Calu3 (cell line): ENCODE measurements at regions not wholly inside any gene's neighbourhood (a gene's known extent, or its start where the extent isn't known, plus 50 kb on each side); places are given as distances from the start of the nearest gene placed in this dataset.

Experiments
- BruUV-seq: library from RNA; stranded (reverse); fragments of 400-500 nt; replicated peaks from 2 replicates; lab custom pipeline; 2021; lab: Mats Ljungman, UMichigan
- CTCF ChIA-PET: fragments of 300-600 bp; sonication (Branson Sonifier 250); formaldehyde crosslinking; loops from one replicate; lab custom pipeline; 2022; ENCODE audit warnings: antibody characterized with exemption; lab: Charles Lee
- DNase-seq: peaks from one replicate; pipeline ENCODE4 v3.0.0; 2022
- H3K27ac Mint-ChIP-seq: one replicate; pipeline ENCODE4 v1.8.0; 2022; ENCODE audit warnings: mixed read lengths; ENCODE audit not compliant: unreplicated experiment
- H3K27me3 Mint-ChIP-seq: one replicate; pipeline ENCODE4 v1.8.0; 2022; ENCODE audit warnings: mixed read lengths; ENCODE audit not compliant: unreplicated experiment
- H3K36me3 Mint-ChIP-seq: one replicate; pipeline ENCODE4 v1.8.0; 2022; ENCODE audit warnings: mild to moderate bottlenecking, moderate library complexity, mixed read lengths; ENCODE audit not compliant: insufficient read depth, unreplicated experiment
- H3K4me1 Mint-ChIP-seq: one replicate; pipeline ENCODE4 v1.8.0; 2022; ENCODE audit warnings: mild to moderate bottlenecking, low read depth, mixed read lengths; ENCODE audit not compliant: unreplicated experiment
- H3K4me3 Mint-ChIP-seq: one replicate; pipeline ENCODE4 v1.8.0; 2022; ENCODE audit warnings: mild to moderate bottlenecking, low read depth, moderate library complexity, mixed read lengths; ENCODE audit not compliant: unreplicated experiment
- H3K9me3 Mint-ChIP-seq: one replicate; pipeline ENCODE4 v1.8.0; 2022; ENCODE audit warnings: low read depth, mixed read lengths; ENCODE audit not compliant: unreplicated experiment
- CTCF ChIP-seq: fragments of 200-600 bp; IDR thresholded peaks from one replicate; pipeline ENCODE4 v1.8.0; 2022; ENCODE audit warnings: antibody characterized with exemption; ENCODE audit not compliant: unreplicated experiment
- intact Hi-C: fragments of 100-400 bp; cut with micrococcal nuclease; formaldehyde crosslinking; loops from one replicate; pipeline ENCODE4 v1.10.0; 2022; ENCODE audit not compliant: unreplicated experiment

- H3K27ac Mint-ChIP-seq, result no peak overlapping the region
- peaks cover 8% of the 10 kb centered on the region for H3K4me1 Mint-ChIP-seq
- CTCF ChIA-PET, result no interaction called here
- H3K4me3 Mint-ChIP-seq, result no peak overlapping the region
- intact Hi-C loops, result no loop called here
- H3K36me3 Mint-ChIP-seq, result no peaks in the 10 kb centered on the region
- H3K27me3 Mint-ChIP-seq, result no peaks in the 10 kb centered on the region
- TF ChIP-seq CTCF, result no peak
- no TSS peak for BruUV-seq
- DNase-seq, result no peak
- peaks cover 2% of the 10 kb centered on the region for H3K9me3 Mint-ChIP-seq
These were observed 284.1 kb downstream of the CASP12 start for GRCh38 chr11:104614117-104614680.

- no peak overlapping the region for H3K27ac Mint-ChIP-seq
- CTCF ChIA-PET, result no interaction called here
- TF ChIP-seq CTCF, result no peak
- no peaks in the 10 kb centered on the region for H3K36me3 Mint-ChIP-seq
- H3K4me3 Mint-ChIP-seq, result no peak overlapping the region
- DNase-seq, result no peak
- H3K9me3 Mint-ChIP-seq, result no peaks in the 10 kb centered on the region
- BruUV-seq, result no TSS peak
- H3K27me3 Mint-ChIP-seq, result no peaks in the 10 kb centered on the region
- no peaks in the 10 kb centered on the region for H3K4me1 Mint-ChIP-seq
- intact Hi-C loops, result no loop called here
These were observed 287.6 kb downstream of the CASP12 start for GRCh38 chr11:104610635-104611034.

- Mint-ChIP-seq H3K4me1 (no peaks in the 10 kb centered on the region), H3K36me3 (no peaks in the 10 kb centered on the region), H3K27me3 (no peaks in the 10 kb centered on the region), H3K9me3 (no peaks in the 10 kb centered on the region), H3K4me3 (no peak overlapping the region), H3K27ac (no peak overlapping the region)
- intact Hi-C loops, result loop anchor here (5.0 to 10.0 kb wide), 2 partner anchors 145 to 1253 kb away; no protein-coding TSS in a partner anchor
- BruUV-seq, result no TSS peak
- peak; percentile 44 for TF ChIP-seq CTCF
- peak; percentile 25 for DNase-seq
- CTCF ChIA-PET, result no interaction called here
These were observed 288.8 kb downstream of the CASP12 start for GRCh38 chr11:104609311-104610085.

GRCh38 chr11:104602643-104603042 is 295.6 kb downstream of the CASP12 start:
- H3K27ac Mint-ChIP-seq, result no peak overlapping the region
- CTCF ChIA-PET, result no interaction called here
- intact Hi-C loops, result loop anchor here (10.0 kb wide), 1 partner anchor 152 kb away; no protein-coding TSS in a partner anchor
- H3K4me3 Mint-ChIP-seq, result no peak overlapping the region
- TF ChIP-seq CTCF, result no peak
- H3K9me3 Mint-ChIP-seq, result peaks cover 2% of the 10 kb centered on the region
- H3K4me1 Mint-ChIP-seq, result no peaks in the 10 kb centered on the region
- BruUV-seq, result no TSS peak
- DNase-seq, result no peak
- H3K27me3 Mint-ChIP-seq, result no peaks in the 10 kb centered on the region
- H3K36me3 Mint-ChIP-seq, result no peaks in the 10 kb centered on the region
